Thyroid gland (tissue), 4 donors: ENCODE measurements at regions not wholly inside any gene's neighbourhood (a gene's known extent, or its start where the extent isn't known, plus 50 kb on each side); places are given as distances from the start of the nearest gene placed in this dataset.

ENCODE experiments used
- POLR2A ChIP-seq, 2 donors: fragments of 450-650 bp; IDR thresholded peaks; one replicate each; pipeline ENCODE4 v1.6.1; 2017; ENCODE audit warnings: antibody characterized with exemption in 2 of 2, mild to moderate bottlenecking in 2 of 2, moderate library complexity in 1 of 2
- TF ChIP-seq, protein P1 (sequence below), 6 experiments: fragments of 200-600 bp in 3 of 6; fragments of 450-650 bp in 3 of 6; sonication (generic) in 3 of 6; IDR thresholded peaks; one replicate each; pipeline ENCODE4 v1.5.1; 2016 to 2019; ENCODE audit warnings: antibody characterized with exemption in 6 of 6, mild to moderate bottlenecking in 2 of 6, inconsistent platforms in 1 of 6, moderate library complexity in 1 of 6

DNA sequence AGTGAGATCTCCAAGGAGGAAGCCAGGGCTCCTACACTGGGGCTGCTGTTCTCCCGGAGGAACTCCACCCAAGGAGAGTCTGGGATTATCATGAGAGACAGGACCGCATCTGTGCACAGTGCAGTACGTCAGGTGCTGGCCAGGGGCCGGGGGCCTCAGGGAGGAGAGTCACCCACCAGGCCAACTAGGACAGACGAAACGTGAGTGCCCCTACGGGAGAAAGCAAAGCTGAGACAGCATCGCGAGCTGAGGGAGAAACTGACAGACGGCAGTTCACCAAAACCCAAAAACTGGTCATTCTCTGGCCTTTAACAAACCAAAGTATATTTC, 273.4 kb downstream of the BRD1 start:
- TF ChIP-seq, protein P1, sequence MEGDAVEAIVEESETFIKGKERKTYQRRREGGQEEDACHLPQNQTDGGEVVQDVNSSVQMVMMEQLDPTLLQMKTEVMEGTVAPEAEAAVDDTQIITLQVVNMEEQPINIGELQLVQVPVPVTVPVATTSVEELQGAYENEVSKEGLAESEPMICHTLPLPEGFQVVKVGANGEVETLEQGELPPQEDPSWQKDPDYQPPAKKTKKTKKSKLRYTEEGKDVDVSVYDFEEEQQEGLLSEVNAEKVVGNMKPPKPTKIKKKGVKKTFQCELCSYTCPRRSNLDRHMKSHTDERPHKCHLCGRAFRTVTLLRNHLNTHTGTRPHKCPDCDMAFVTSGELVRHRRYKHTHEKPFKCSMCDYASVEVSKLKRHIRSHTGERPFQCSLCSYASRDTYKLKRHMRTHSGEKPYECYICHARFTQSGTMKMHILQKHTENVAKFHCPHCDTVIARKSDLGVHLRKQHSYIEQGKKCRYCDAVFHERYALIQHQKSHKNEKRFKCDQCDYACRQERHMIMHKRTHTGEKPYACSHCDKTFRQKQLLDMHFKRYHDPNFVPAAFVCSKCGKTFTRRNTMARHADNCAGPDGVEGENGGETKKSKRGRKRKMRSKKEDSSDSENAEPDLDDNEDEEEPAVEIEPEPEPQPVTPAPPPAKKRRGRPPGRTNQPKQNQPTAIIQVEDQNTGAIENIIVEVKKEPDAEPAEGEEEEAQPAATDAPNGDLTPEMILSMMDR (IDR thresholded peaks at IDR 0.05) = no peak
- no peak for TF ChIP-seq POLR2A (IDR thresholded peaks at IDR 0.05)
